ENCODE measurements at regions not wholly inside any gene's neighbourhood (a gene's known extent, or its start where the extent isn't known, plus 50 kb on each side); places are given as distances from the start of the nearest gene placed in this dataset.

- Histone ChIP-seq H2BK12ac (ENCODE audit: low read depth, low read length) (no peak overlapping the region), H4K20me1 (replicated peaks in 1 of 2; ENCODE audit: control insufficient read depth in 1 of 2, insufficient read depth in 2 of 2, low read length in 2 of 2) (no peaks in the 10 kb centered on the region), H3K4me3 (ENCODE audit: extremely low read depth in 1 of 4, insufficient read depth in 2 of 4, low read depth in 3 of 4, low read length in 4 of 4) (no peak overlapping the region), H4K5ac (ENCODE audit: insufficient read length, low read depth, low read length) (no peak overlapping the region), H3K23ac (ENCODE audit: insufficient read length) (no peak overlapping the region), H3K27ac (ENCODE audit: low read depth, low read length) (no peak overlapping the region), H2BK15ac (ENCODE audit: low read length) (no peak overlapping the region), H3K9me3 (ENCODE audit: insufficient read depth in 2 of 2, low read depth in 1 of 2, low read length in 1 of 2) (no peaks in the 10 kb centered on the region), H3K36me3 (ENCODE audit: control insufficient read depth in 2 of 4, insufficient read depth in 4 of 4, low read length in 3 of 4) (no peaks in the 10 kb centered on the region), H3K56ac (replicated peaks; ENCODE audit: insufficient read length, low read depth, low read length) (no peak overlapping the region), H3K18ac (ENCODE audit: extremely low read depth, low read length) (no peak overlapping the region), H3K9ac (replicated peaks in 1 of 4; ENCODE audit: extremely low read depth in 1 of 4, low read depth in 3 of 4, low read length in 3 of 4) (no peak overlapping the region), H2AK5ac (ENCODE audit: low read depth, low read length) (no peak overlapping the region), H3K79me1 (ENCODE audit: low read depth, low read length) (no peaks in the 10 kb centered on the region), H2BK120ac (replicated peaks; ENCODE audit: low read depth, low read length) (no peak overlapping the region), H2BK5ac (ENCODE audit: low read depth, low read length) (no peak overlapping the region), H2BK20ac (ENCODE audit: low read length) (no peak overlapping the region), H3K23me2 (ENCODE audit: low read depth, low read length) (no peaks in the 10 kb centered on the region), H2AFZ (ENCODE audit: low read length) (no peak overlapping the region), H3K14ac (ENCODE audit: insufficient read length) (no peak overlapping the region), H3K27me3 (replicated peaks in 1 of 4; ENCODE audit: control insufficient read depth in 3 of 4, extremely low read depth in 1 of 4, insufficient read depth in 3 of 4, low read length in 3 of 4) (no peaks in the 10 kb centered on the region), H4K8ac (ENCODE audit: extremely low read depth, insufficient read depth, low read length) (no peak overlapping the region), H3K4me1 (replicated peaks in 1 of 4; ENCODE audit: control insufficient read depth in 3 of 4, insufficient read depth in 4 of 4, low read length in 3 of 4) (no peaks in the 10 kb centered on the region), H4K91ac (replicated peaks; ENCODE audit: insufficient read length, low read length) (no peak overlapping the region), H3K4me2 (ENCODE audit: insufficient read depth in 1 of 2, low read depth in 2 of 2, low read length in 2 of 2) (no peak overlapping the region), H3K79me2 (ENCODE audit: control insufficient read depth in 1 of 2, insufficient read depth in 2 of 2, low read length in 2 of 2) (no peaks in the 10 kb centered on the region), H3K4ac (replicated peaks; ENCODE audit: insufficient read length, low read depth, low read length) (no peak overlapping the region)
- ChIA-PET CTCF (ENCODE audit: partially characterized antibody) (no interaction called here), POLR2A (ENCODE audit: partially characterized antibody) (no interaction called here)
- FAIRE-seq (no peak), DNase-seq (ENCODE audit: low read depth in 1 of 2, low spot score in 2 of 2) (no peak)
- TF ChIP-seq TEAD4 (IDR thresholded peaks at IDR 0.05; ENCODE audit: low read depth, low read length) (no peak), CHD7 (IDR thresholded peaks at IDR 0.05; ENCODE audit: insufficient replicate concordance, low read length) (no peak)
Observed at GRCh38 chr6:103507052-103507451, 1352.7 kb downstream of the HACE1 start.

Data from H1 (cell line).